C4-2B (cell line): ENCODE measurements at regions not wholly inside any gene's neighbourhood (a gene's known extent, or its start where the extent isn't known, plus 50 kb on each side); places are given as distances from the start of the nearest gene placed in this dataset.
"Not testable (repeated sequence)": the region's sequence is repeated elsewhere in the genome, so short reads cannot be mapped to it uniquely, and the experiment has no call there.

Source experiments
- ZFX ChIP-seq: fragments of 450-650 bp; IDR thresholded peaks from 2 replicates; pipeline ENCODE4 v1.6.1; 2017
- TF ChIP-seq, protein P1 (sequence below): fragments of 450-650 bp; conservative IDR thresholded peaks from 2 replicates; pipeline ENCODE4 v1.5.1; 2017; ENCODE audit warnings: mild to moderate bottlenecking

DNA sequence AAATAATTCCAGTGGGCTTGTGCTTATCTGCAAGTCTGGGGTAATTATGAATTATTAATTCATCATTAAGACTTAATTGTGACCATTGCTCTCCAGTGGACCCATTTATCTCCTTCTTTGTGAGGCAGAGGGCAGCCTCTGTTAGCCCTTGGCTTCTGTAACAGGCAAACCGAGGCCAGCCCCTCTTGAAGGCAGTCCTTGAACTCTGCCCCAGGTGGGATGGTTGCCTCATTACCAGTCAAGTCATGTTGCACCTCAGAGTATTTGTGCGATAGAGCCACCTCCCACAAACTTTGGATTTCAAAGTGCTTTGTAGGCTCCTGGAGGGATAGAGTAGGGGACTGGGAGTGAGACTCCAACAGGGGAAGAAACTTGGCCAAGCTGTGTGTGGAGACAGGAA lies 468.0 kb upstream of the ZNG1F start:
- TF ChIP-seq, protein P1, sequence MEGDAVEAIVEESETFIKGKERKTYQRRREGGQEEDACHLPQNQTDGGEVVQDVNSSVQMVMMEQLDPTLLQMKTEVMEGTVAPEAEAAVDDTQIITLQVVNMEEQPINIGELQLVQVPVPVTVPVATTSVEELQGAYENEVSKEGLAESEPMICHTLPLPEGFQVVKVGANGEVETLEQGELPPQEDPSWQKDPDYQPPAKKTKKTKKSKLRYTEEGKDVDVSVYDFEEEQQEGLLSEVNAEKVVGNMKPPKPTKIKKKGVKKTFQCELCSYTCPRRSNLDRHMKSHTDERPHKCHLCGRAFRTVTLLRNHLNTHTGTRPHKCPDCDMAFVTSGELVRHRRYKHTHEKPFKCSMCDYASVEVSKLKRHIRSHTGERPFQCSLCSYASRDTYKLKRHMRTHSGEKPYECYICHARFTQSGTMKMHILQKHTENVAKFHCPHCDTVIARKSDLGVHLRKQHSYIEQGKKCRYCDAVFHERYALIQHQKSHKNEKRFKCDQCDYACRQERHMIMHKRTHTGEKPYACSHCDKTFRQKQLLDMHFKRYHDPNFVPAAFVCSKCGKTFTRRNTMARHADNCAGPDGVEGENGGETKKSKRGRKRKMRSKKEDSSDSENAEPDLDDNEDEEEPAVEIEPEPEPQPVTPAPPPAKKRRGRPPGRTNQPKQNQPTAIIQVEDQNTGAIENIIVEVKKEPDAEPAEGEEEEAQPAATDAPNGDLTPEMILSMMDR = not testable (repeated sequence)
- TF ChIP-seq ZFX = not testable (repeated sequence)
